ENCODE measurements at regions not wholly inside any gene's neighbourhood (a gene's known extent, or its start where the extent isn't known, plus 50 kb on each side); places are given as distances from the start of the nearest gene placed in this dataset.
"Not testable (repeated sequence)": the region's sequence is repeated elsewhere in the genome, so short reads cannot be mapped to it uniquely, and the experiment has no call there.

DNA sequence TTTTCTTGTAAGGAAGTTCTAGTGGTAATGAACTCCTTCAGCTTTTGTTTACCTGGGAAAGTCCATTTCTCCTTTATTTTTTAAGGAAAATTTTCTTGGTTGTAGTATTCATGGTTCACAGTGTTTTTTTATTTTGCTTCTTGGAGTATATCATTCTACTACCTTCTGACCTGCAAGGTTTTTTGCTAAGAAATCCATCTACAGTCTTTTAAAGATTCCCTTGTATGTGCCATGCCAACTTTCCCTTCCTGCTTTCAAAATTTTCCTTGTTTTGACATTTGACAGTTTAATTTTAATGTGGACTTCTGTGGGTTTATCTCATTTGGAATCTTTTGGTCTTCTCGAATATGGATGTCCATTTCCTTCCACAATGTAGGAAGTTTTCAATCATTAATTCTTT is 855.6 kb downstream of the TBC1D32 start:
- DNase-seq, result no peak

DNA sequence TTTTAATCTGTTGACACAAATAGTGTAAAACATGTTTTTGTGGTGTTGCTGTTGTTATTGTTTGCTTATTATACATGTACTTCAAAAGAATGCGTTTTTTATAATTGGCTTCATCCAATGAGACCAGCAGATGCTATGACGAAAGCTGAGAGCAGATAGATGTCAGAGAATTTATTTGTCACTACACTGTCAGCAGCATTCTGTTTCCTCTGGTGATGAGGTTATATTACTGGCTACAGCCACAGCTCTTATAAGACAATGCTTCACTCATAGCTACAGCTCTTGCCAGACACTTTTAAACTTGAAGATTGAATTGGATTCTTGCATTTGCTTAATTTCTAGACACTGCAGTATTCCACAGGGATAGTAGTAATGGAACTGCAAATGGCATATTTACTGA is 860.5 kb downstream of the TBC1D32 start:
- DNase-seq, result no peak

DNA sequence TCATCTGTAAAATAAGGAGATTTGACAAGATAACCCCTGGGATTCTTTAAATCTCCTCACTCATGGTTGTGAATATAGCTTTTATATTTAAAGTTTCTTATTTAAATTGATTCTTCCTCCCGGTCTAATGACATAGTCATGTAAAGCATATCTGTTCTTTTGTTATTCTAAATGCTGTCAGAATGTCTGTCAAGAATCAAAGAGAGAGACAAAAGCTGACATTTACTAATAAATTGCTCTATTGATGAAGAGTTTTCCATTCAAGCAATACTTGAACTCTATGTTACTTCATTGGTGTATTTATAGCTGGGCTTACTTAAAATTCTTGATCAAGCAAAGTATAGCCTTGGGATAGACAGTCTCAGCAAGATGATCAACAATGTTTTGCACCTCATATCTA is 865.8 kb downstream of the TBC1D32 start:
- DNase-seq, result no peak

DNA sequence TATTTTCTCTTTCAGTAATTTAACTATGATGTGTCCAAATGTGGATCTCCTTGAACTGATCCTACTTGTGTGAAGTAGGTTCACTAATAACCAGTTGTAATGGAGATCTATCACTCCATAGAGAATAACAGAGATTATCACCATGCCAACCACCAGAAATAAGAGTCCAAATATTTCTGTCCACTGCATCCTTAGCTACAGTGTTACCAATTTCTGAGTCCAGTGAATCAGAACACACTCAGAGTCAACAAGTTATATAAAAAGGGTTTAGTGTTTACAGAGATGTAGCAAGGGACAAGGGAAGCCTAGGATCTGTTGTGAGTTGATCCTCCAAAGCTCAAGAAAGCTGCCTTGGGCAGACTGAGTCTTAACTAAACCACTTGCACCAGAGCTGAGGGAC is 882.8 kb downstream of the TBC1D32 start:
- no peak for DNase-seq

DNA sequence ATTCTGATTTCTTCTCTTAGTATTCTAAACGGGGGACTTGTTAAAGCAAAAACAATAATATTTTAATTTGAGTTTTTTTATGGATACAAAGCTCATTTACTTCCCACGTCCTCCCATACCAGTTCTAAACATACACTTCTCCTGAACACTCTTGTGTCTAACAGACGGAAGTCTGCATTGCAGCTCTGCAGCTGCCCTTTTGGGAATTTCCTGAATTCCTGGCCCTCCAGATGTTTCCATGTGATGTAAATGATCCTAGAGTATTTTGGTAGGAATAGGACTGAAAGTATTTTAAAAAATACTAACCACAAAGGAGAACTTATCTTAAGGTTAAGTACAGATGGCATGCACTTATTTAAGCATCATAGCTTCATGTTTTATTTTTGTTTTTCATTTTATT is 886.7 kb downstream of the TBC1D32 start:
- no peak for DNase-seq

DNA sequence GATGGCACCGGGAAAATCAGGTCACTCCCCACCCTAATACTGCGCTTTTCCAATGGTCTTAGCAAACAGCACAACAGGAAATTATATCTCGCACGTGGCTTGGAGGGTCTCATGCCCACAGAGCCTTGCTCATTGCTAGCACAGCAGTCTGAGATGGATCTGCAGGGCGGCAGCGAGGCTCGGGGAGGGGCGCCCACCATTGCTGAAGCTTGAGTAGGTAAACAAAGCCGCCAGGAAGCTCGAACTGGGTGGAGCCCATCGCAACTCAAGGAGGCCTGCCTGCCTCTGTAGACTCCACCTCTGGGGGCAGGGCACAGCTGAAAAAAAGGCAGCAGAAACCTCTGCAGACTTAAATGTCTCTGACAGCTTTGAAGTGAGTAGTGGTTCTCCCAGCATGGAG is 901.4 kb downstream of the TBC1D32 start:
- DNase-seq, result not testable (repeated sequence)

DNA sequence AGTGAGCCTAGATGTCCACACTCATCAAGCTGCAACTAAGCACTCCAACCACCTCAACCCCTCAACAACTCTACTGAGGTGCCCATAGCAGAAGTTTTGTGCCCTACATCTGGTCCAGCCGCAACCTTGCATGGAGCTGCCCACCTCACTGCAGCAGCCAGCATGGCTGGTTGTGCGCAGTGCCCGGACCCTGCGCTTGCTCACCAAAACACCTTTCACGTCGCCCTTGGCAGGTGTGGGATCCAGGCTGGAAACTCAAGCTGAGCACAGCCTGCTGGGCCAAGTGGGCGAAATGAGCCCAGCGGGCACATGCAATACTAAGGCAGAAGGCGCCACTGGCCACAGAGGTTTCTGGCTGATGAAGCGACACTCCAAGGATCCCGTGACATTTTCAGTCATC is 902.4 kb downstream of the TBC1D32 start:
- DNase-seq, result no peak

DNA sequence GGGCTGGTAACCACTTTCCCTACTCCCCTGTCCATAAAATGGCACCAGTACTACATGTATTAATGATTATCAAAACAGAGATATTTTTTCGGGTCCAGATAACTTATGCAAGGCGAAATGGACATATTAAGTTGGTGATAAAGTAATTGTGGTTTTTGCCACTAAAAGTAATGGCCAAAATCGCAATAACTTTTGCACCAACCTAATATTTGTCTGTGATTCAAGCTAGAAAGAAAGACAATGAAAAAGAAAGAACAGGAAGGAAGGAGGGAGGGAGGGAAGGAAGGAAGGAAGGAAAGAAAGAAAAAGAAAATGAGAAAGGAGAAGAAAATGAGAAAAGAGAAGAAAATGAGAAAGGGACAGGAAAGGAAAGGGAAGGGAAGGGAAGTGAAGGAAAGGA is 922.9 kb downstream of the TBC1D32 start:
- no peak for DNase-seq

DNA sequence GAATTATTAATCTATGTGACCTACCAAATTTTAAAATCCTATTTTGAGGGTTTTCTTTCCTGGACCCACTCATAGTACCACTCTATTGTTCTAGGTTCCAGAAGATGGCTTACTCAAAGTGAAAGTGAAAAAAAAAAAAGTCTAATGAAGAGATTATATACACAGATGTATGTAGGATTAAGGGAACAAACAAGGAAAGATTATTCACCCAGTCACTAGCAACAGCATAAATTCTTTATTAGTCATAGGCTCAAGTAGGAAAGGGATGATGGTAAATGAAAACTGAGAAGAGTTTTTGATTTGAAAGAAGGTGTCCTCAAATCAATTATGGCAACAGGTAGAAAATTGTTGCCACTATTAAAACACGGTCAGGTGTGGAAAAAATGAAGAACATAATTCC is 923.7 kb downstream of the TBC1D32 start:
- DNase-seq, result no peak

DNA sequence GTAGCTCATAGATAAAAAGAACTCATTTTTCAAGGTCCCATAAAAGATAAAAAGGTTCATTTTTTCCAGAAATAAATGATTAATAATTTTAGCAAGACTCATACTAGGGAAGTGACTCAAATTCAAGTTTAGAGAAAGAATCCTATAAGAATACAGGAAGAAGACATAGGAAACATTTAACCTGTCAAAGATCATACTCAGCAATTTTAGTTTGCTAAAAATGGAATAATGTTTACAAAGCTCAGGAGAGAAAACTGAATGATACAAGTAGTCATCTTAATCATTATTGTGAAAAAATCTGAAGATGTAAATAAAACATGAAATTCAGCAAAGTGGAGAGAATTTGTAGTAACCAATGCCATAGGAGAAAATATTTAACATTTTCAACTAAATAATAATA is 926.6 kb downstream of the TBC1D32 start:
- DNase-seq, result no peak

DNA sequence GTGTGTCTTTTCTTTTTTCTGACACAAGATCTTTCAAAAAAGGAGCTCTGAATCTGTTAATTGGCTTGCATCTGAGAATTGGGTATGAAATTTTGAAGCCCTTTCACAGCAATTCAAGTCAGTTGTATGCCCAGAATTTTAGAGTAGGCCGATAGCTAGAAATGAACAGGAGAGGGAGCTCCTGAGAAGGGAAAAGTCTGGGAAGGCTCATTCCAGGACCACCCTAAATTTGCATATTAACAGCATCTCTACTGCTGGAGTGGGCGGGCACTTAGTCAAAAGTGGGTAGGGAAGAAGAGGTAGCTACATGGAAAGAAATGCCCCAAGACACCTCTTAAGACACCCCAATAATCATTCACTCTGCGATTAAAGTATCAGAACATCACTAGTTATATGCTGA is 928.3 kb downstream of the TBC1D32 start:
- peak; percentile 10 to 21 for DNase-seq

DNA sequence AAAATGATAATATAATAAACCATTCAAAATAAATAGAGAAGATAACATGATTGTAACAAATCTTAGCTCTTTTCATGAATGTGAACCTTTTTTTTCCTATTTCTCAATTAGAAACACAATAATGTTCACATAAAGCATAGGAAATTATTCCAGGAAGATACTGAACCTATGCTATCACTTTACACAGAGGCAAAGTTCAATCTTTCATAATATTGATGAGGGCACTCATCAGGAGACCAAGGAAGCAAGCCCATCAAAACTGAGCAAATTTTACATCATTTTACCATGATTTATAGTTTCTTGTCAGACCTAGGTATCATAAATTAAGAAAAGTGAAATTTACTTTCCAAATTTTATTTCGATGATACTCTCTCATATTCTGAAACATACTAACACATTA is 938.5 kb downstream of the TBC1D32 start:
- DNase-seq, result no peak

DNA sequence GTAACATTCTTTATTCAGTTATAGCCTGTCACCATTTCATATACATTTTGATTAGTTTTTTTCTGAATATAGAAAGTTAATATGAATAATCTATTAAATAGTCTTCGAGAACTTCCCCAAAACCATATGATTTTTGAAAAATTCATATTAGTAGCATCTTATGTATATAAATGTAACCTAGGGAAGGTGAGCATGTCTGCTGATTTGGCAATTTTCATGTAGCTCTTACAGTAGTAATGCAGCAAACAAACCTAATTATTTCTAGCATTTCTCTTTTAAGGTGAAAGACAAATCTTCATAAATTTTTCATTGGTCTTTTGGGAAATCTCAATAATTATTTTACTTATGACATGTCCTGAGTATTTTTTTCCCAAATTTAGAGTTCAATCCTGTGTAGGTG is 939.0 kb downstream of the TBC1D32 start:
- no peak for DNase-seq

DNA sequence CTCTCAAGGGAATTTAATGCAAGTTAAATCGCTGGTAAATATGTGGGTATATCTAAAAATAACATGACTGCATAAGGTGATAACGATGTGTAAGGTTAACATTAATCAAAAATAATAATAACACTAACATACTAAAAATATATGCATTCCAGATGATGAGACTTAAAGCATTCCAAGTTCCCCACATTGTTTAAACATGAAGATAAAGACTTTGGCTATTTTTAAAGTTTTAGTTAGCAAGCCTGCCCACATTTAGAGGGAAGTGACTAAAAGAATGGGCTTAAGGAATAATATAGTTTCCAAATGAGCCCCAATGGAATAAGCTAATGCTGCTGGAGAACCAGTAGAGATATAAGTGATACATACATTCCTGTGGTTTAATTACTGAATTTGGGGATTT is 941.3 kb downstream of the TBC1D32 start:
- DNase-seq, result no peak

DNA sequence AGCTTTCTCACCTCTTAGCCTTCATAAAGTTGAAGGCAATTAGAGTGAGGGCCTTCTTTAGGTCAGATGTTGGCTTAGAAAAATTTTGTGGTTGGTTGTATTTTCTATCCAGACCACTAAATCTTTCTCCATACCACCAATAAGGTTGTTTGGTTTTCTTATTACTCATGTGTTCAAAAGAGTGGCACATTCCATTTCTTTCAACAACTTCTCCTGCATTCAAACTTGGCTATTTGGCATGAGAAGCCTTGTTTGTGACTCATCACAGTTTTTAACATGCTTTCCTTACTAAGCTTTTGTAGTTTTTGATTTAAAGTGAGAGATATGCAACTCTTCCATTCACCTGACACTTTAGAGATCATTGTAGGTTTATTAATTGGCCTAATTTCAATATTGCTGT is 949.6 kb downstream of the TBC1D32 start:
- DNase-seq, result no peak

DNA sequence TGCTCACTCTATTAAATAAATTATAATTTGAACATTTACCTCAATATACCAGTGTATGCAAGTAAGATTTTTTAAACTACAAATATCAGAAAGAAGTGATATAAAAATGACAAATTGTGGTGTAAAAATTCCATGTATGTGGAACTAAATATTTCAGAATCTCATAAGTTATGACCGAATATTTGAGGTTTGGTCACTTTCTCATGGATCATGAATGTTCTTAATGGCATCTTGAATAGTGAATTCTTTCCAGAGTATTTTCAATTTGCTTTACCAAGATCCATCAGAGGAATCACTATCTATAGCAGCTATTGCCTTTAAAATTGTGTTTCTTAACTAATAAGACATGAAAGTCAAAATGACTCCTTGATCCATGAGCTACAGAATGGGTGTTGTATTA is 950.6 kb downstream of the TBC1D32 start:
- DNase-seq, result no peak

DNA sequence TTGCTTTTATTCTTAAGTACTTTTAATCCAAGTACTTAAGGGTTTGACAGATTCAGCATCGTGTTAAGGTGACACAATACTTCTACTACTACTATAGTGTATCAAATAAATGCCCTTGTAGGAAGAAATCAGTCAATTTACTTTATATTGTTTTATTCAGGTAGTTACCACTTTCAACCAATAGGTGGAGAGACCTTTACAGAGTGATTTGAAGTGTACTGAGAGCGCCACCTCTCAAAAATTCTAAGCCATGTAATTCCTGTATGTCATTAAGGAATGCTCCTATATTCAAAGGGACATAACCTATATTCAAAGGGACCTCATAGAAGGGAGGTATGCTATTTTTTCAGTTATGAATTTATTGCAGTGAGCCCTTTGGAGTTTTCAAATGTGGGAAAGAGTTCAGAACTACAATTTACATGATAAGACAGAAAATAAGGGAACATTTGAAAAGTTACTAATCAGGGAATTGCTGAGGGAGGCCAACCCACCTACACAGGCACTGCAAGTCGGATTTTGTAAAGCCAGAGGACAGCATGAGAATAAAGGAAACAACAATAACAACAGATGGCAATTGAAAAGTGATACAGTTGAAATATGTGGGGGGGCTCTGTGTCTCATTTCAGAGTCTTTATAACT is 955.6 kb downstream of the TBC1D32 start:
- peak; percentile 29 to 65 for DNase-seq

DNA sequence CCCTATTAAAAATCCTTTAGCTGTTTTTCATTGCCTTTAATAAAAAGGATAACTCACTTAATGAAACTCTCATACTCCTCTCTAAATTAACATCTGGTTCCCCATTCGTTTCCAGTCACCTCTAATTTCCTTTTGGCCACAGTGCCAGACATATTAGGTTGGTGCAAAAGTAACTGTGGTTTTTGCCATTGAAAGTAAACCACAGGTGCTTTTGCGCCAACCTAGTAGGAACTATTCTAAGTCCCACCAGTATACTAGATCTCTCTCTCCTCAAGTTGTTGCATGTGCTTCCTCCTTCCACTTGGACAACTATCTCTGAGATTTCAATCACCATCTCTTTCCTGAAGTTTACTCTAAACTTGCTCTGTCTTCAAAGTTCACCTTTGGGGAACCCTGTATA is 961.1 kb downstream of the TBC1D32 start:
- no peak for DNase-seq

DNA sequence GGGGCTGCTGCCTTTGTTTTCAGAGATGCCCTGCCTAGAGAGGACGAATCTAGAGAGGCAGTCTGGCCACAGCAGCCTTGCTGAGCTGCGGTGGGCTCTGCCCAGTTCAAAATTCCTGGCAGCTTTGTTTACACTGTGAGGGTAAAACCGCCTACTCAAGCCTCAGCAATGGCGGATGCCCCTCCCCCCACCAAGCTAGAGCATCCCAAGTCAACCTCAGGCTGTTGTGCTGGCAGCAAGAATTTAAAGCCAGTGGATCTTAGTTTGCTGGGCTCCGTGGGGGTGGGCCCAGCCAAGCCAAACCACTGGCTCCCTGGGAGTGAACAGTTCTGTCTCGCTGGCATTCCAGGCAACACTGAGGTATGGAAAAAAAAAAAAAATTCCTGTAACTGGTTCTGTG is 970.9 kb downstream of the TBC1D32 start:
- DNase-seq, result no peak

DNA sequence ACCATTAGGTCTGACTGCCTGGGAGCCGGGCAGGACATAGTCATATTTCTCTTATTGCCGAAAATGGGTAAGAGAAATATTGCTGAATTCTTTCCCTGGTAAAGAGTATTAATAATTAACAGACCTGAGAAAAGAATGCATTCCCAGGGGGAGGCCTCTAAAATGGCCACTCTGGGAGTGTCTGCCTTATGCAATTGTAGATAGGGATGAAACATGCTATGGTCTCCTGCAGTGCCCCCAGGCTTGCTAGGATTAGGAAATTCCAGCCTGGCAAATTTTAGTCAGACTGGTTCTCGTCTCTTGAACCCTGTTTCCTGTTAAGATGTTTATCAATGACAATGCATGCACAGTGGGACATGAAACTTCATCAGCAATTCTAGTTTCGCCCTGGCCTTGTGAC is 975.7 kb downstream of the TBC1D32 start:
- DNase-seq, result not testable (repeated sequence)

DNA sequence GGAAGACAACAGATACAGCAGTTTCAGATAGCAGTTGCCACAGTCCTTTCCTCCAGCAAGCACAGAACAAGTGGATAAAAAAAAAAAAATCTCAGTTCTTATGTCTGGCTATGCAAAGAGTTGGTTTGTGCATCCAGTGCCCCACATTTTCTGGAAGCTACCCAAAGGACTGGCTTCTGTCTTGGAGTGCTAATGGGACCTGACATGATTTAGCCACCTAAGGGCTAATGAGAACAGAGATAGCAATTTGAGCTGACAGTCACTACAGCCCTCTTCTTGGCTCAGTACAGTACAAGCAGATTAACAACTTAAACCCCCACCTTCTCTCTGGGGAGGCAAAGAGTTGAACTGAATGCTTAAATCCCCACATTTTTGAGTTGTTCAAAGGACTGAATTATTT is 976.8 kb downstream of the TBC1D32 start:
- DNase-seq, result no peak

DNA sequence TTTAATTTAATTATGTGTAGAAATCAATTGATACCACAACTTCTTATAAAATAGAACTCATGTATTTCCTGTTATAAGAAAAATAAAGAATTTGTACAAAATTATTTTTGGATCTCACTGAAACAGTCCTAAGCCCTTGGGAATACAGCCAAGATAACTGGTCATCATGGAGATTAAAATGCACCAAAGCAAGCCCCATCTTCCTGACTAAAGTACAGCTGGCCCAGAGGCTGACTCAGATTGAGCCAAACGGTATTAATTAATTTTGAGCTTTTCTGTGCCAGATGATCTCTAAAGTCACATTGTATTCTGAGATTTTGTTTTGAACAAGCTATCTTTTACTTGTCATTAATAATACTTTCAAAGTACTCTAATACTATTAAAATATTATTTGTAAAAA is 978.5 kb downstream of the TBC1D32 start:
- no peak for DNase-seq

DNA sequence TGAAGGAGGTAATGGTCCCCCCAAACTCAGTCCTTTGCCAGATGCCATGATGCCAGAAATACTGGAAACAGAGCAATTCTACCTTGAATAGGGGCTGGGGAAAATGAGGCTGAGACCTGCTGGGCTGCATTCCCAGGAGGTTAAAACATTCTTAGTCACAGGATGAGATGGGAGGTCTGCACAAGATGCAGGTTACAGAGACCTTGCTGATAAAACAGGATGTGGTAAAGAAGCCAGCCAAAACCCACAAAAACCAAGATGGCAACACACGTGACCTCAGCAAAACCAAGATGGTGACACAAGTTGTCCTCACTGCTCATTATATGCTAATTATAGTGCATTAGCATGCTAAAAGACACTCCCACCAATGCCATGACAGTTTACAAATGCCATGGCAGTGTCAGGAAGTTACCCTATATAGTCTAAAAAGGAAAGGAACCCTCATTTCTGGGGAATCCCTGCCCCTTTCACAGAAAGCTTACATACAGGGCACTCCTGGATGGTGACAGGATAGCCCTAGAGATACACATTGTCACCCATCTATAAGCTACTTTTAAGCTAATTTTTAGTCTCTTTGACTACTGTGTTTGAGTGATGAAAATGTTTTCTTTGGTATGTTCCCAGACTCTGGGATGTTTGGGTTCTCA is 979.7 kb downstream of the TBC1D32 start:
- DNase-seq, result no peak

DNA sequence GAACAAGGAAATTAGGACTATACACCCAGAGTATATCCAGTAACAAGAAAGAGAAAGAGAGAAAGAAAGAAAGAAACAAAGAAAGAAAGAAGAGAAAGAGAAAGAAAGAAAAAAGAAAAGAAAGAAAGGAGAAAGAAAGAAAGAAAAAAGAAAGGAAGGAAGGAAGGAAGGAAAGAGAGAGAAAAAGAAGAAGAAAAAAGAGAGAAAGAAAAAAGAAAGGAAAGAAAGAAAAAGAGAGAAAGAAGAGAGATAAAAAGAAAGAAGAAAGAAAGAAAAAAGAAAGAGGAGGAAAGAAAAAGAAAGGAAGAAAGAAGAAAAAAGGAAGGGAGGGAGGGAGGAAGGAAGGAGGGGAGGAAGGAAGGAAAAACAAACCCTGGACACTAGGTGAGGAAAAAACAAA is 981.8 kb downstream of the TBC1D32 start:
- no peak for DNase-seq

DNA sequence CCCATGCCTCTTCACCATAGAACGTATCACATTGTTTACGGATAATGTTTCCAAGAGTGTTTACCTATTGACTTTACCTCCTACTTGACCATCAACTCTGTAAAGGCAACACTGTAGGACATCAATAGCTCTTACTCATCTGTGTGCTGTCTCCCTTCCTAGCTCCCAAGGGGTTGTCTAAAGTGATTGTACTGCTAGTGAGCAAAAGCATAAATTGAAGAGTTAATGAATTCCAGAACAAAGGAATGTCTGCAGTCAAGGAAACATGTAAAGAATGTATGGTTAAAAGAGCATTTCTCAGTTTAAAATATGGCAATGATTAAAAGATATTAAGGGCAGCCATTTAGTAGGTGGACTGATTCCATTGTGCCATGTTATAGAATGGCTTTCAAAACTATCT is 985.4 kb downstream of the TBC1D32 start:
- DNase-seq, result no peak

Data from Kasumi-1 (cell line).